OCI-LY7 (cell line): ENCODE measurements at regions not wholly inside any gene's neighbourhood (a gene's known extent, or its start where the extent isn't known, plus 50 kb on each side); places are given as distances from the start of the nearest gene placed in this dataset.

ENCODE experiments used
- BruUV-seq: library from RNA; stranded (reverse); fragments of 400-500 nt; replicated peaks from 2 replicates; lab custom pipeline; 2021; lab: Mats Ljungman, UMichigan
- CTCF ChIA-PET: fragments of 300-600 bp; sonication (Branson Sonifier 250); formaldehyde crosslinking; loops from one replicate; lab custom pipeline; 2022; ENCODE audit warnings: antibody characterized with exemption; ENCODE audit not compliant: unreplicated experiment; lab: Charles Lee
- POLR2A ChIA-PET: fragments of 300-600 bp; sonication (Branson Sonifier 250); formaldehyde crosslinking; loops from one replicate; lab custom pipeline; 2022; ENCODE audit warnings: antibody characterized with exemption; lab: Charles Lee
- DNase-seq: peaks from one replicate; pipeline ENCODE4 v3.0.0-alpha.2; 2015; ENCODE audit warnings: low spot score
- H2AFZ ChIP-seq: fragments of 200-600 bp; sonication (generic), shearing (Covaris generic); 2 replicates; pipeline ENCODE4 v1.6.1; 2014; ENCODE audit warnings: mild to moderate bottlenecking, antibody characterized with exemption, low read length, moderate library complexity
- H3K27ac ChIP-seq: fragments of 200-600 bp; sonication (generic); 2 replicates; pipeline ENCODE4 v1.5.1; 2014; ENCODE audit warnings: mixed run types, low read depth, mild to moderate bottlenecking, moderate library complexity, low read length, inconsistent platforms; ENCODE audit not compliant: poor library complexity, severe bottlenecking
- H3K36me3 ChIP-seq: fragments of 200-600 bp; sonication (generic); 2 replicates; pipeline ENCODE4 v1.6.1; 2014; ENCODE audit warnings: mild to moderate bottlenecking, antibody characterized with exemption, low read length, moderate library complexity, mixed read lengths; ENCODE audit not compliant: insufficient read depth
- H3K4me1 ChIP-seq: fragments of 200-600 bp; sonication (generic); 2 replicates; pipeline ENCODE4 v1.5.1; 2014; ENCODE audit warnings: mild to moderate bottlenecking, low read length; ENCODE audit not compliant: insufficient read depth, poor library complexity, severe bottlenecking
- H3K4me2 ChIP-seq: fragments of 200-600 bp; sonication (generic); 2 replicates; pipeline ENCODE4 v1.6.1; 2014; ENCODE audit warnings: mild to moderate bottlenecking, low read length
- H3K4me3 ChIP-seq: fragments of 200-600 bp; sonication (generic); 2 replicates; pipeline ENCODE4 v1.5.1; 2014; ENCODE audit warnings: mild to moderate bottlenecking, low read depth, low read length; ENCODE audit not compliant: poor library complexity, severe bottlenecking
- H3K79me2 ChIP-seq: fragments of 200-600 bp; sonication (generic); 2 replicates; pipeline ENCODE4 v1.6.1; 2016; ENCODE audit warnings: low read depth, mild to moderate bottlenecking, low read length, moderate library complexity, mixed read lengths; ENCODE audit not compliant: insufficient read depth
- H3K9me2 ChIP-seq: fragments of 200-600 bp; sonication (generic); 2 replicates; pipeline ENCODE4 v1.6.1; 2016; ENCODE audit warnings: mild to moderate bottlenecking, low read length, mixed read lengths; ENCODE audit not compliant: insufficient read depth
- H3K9me3 ChIP-seq: fragments of 200-600 bp; sonication (generic); 2 replicates; pipeline ENCODE4 v1.6.1; 2014; ENCODE audit warnings: mild to moderate bottlenecking, mixed run types, low read length, mixed read lengths
- H4K20me1 ChIP-seq: fragments of 200-600 bp; sonication (generic); 2 replicates; pipeline ENCODE4 v1.6.1; 2014; ENCODE audit warnings: mild to moderate bottlenecking, antibody characterized with exemption, low read length, moderate library complexity, mixed read lengths; ENCODE audit not compliant: insufficient read depth
- EZH2phosphoT487 ChIP-seq: fragments of 200-600 bp; sonication (generic); IDR thresholded peaks from 2 replicates; pipeline ENCODE4 v1.6.1; 2018; ENCODE audit warnings: low read depth, borderline replicate concordance, mild to moderate bottlenecking, mixed run types, antibody characterized with exemption, low read length, moderate library complexity, mixed read lengths
- intact Hi-C: fragments of 100-400 bp; cut with micrococcal nuclease; formaldehyde crosslinking; loops from one replicate; pipeline ENCODE4 v1.10.0; 2022; ENCODE audit not compliant: unreplicated experiment
- TF ChIP-seq, protein P1 (sequence below): fragments of 200-600 bp; sonication (generic); conservative IDR thresholded peaks from 2 replicates; pipeline ENCODE4 v1.5.1; 2014; ENCODE audit warnings: mild to moderate bottlenecking, antibody characterized with exemption, low read length, moderate library complexity, mixed read lengths

DNA sequence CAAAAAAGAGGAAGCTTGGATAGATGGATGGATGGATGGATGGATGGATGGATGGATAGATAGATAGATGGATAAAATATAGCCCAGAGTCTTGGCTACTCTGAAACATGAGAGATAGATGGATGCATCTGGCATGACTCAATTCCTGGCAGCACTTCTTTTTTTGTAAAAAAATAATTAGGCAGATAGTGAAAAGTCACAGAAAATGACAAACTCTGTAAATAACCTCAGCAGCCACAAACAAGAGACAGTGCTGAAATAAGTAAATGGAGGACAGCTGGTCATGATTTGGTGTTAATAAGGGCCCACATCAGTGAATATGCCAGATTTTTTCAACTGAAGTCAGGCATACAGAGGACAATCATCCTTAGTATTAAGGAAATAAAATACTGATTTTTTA, 585.0 kb upstream of the GCFC2 start:
- Histone ChIP-seq H3K27ac (no peak overlapping the region), H3K9me2 (no peaks in the 10 kb centered on the region), H4K20me1 (no peaks in the 10 kb centered on the region), H3K4me1 (no peaks in the 10 kb centered on the region), H3K4me2 (no peak overlapping the region), H3K36me3 (no peaks in the 10 kb centered on the region), H3K9me3 (no peaks in the 10 kb centered on the region), H3K4me3 (no peak overlapping the region), H2AFZ (no peak overlapping the region), H3K79me2 (no peaks in the 10 kb centered on the region)
- TF ChIP-seq, protein P1, sequence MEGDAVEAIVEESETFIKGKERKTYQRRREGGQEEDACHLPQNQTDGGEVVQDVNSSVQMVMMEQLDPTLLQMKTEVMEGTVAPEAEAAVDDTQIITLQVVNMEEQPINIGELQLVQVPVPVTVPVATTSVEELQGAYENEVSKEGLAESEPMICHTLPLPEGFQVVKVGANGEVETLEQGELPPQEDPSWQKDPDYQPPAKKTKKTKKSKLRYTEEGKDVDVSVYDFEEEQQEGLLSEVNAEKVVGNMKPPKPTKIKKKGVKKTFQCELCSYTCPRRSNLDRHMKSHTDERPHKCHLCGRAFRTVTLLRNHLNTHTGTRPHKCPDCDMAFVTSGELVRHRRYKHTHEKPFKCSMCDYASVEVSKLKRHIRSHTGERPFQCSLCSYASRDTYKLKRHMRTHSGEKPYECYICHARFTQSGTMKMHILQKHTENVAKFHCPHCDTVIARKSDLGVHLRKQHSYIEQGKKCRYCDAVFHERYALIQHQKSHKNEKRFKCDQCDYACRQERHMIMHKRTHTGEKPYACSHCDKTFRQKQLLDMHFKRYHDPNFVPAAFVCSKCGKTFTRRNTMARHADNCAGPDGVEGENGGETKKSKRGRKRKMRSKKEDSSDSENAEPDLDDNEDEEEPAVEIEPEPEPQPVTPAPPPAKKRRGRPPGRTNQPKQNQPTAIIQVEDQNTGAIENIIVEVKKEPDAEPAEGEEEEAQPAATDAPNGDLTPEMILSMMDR = no peak
- TF ChIP-seq EZH2phosphoT487 = no peak
- no TSS peak for BruUV-seq
- CTCF ChIA-PET = no interaction called here
- no peak for DNase-seq
- POLR2A ChIA-PET = no interaction called here
- intact Hi-C loops = no loop called here

DNA sequence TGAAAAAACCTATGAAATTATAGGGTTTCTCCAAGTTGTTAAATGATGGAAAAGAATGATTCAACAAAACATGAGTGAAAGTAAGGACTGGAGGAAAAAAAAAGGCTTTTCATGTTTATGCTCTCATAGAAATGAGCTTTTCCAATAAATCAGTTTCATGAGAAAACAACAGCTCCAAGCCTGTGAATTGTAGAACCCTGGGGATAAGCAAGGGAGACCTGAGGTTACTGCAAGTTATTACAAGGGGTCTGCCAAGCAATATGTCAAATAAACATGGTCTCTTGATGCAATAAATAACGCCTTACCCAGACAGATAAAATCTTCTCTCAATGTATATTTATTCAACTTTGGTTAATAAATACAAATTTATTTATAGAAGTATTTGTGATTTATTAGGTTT, 577.9 kb upstream of the GCFC2 start:
- intact Hi-C loops = no loop called here
- Histone ChIP-seq H3K9me3 (no peaks in the 10 kb centered on the region), H4K20me1 (no peaks in the 10 kb centered on the region), H3K4me3 (no peak overlapping the region), H3K9me2 (no peaks in the 10 kb centered on the region), H3K27ac (no peak overlapping the region), H3K79me2 (no peaks in the 10 kb centered on the region), H3K4me2 (no peak overlapping the region), H3K36me3 (no peaks in the 10 kb centered on the region), H2AFZ (no peak overlapping the region), H3K4me1 (no peaks in the 10 kb centered on the region)
- BruUV-seq = no TSS peak
- ChIA-PET POLR2A (no interaction called here), CTCF (no interaction called here)
- TF ChIP-seq EZH2phosphoT487 = no peak
- TF ChIP-seq, protein P1 = no peak
- DNase-seq = no peak

DNA sequence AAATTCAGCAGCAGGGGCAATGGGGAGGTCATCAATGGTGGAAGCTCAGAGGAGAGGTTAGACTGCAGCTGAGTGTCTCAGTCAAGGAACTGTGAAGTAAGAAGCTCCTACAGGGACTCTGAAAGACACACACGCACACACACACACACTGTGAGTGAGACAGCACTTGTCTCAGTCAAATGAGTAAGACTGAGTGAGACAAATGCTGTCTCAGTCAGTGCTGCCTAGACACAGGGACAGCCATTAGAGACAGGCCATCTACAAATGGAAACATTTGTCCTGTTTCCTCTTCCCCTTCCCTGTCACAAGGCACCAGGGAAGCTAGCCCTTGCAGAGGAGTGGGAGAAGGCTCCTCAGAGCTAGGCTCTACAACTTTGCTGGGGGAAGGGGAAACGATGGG, 577.4 kb upstream of the GCFC2 start:
- Histone ChIP-seq H3K27ac (no peak overlapping the region), H3K4me2 (no peak overlapping the region), H4K20me1 (no peaks in the 10 kb centered on the region), H3K9me3 (no peaks in the 10 kb centered on the region), H2AFZ (no peak overlapping the region), H3K4me1 (no peaks in the 10 kb centered on the region), H3K79me2 (no peaks in the 10 kb centered on the region), H3K9me2 (no peaks in the 10 kb centered on the region), H3K36me3 (no peaks in the 10 kb centered on the region), H3K4me3 (no peak overlapping the region)
- intact Hi-C loops = no loop called here
- TF ChIP-seq EZH2phosphoT487 = no peak
- TF ChIP-seq, protein P1 = no peak
- no peak for DNase-seq
- POLR2A ChIA-PET = no interaction called here
- CTCF ChIA-PET = no interaction called here
- BruUV-seq = no TSS peak
